G401.6 (cell line): ENCODE measurements at regions not wholly inside any gene's neighbourhood (a gene's known extent, or its start where the extent isn't known, plus 50 kb on each side); places are given as distances from the start of the nearest gene placed in this dataset.
"Not testable (repeated sequence)": the region's sequence is repeated elsewhere in the genome, so short reads cannot be mapped to it uniquely, and the experiment has no call there.

Experiments
- FAIRE-seq: peaks from 2 replicates; lab custom pipeline; 2012; peaks lifted over from hg19 to GRCh38; lab: Jason Lieb, UNC

DNA sequence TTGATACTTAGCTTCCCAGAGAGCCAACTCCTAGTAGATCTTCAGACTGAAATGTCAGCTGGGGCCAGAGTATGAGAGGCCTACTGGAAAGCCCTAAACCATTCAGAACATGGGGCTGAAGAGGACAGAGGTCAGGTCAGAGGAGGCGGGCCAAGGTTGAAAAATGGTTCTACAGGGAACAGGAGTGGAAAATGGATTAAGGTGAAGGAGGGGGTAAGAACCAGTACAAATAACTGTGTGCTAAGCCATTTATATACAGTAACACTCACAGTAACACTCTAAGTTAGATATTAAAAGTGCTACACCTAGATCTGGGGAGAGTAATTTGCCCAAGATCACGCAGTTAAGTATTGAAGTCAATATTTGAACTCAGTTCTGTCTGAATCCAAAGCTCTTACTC is 313.2 kb upstream of the MAP3K7 start:
- no peak for FAIRE-seq

DNA sequence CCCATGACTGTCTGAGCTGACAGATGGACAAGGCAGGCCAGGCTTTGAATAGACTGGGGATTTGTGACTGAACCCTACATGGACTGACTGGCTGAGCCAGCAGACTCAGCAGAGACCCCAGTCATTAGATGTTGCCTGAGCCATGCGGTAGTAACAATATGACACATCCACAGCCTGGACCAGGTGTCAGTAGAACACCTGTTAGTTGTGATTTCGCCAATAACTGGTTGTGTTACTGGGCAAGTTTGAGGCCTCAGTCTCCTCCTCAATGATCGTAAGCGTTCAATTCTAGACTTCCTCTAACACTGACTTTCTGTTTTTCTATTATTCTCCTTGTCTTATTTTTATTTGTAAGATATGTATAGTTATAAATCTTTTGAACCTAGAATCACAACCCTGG is 311.9 kb upstream of the MAP3K7 start:
- no peak for FAIRE-seq

DNA sequence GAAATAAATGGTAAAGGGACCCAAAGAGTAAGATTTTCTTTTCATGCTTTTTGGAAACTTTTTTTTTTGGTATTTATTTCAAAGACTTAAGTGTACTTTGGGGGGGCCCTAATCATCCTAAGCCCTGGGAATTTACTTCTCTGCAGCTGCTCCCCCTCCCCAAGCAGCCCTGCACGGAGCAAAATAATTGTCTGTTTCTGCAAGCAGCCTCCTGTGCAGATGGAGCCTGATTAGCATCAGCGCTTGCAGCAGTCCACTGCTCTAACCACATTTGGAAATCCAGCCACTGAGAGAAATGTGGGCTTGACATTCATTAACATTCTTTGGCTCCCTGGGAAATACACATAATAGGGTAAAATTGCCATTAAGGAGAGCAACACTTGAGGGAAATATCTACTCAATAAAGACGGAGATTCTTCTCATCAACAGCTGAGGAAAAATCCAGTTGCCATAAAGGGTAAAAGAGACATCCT is 309.2 kb upstream of the MAP3K7 start:
- no peak for FAIRE-seq

DNA sequence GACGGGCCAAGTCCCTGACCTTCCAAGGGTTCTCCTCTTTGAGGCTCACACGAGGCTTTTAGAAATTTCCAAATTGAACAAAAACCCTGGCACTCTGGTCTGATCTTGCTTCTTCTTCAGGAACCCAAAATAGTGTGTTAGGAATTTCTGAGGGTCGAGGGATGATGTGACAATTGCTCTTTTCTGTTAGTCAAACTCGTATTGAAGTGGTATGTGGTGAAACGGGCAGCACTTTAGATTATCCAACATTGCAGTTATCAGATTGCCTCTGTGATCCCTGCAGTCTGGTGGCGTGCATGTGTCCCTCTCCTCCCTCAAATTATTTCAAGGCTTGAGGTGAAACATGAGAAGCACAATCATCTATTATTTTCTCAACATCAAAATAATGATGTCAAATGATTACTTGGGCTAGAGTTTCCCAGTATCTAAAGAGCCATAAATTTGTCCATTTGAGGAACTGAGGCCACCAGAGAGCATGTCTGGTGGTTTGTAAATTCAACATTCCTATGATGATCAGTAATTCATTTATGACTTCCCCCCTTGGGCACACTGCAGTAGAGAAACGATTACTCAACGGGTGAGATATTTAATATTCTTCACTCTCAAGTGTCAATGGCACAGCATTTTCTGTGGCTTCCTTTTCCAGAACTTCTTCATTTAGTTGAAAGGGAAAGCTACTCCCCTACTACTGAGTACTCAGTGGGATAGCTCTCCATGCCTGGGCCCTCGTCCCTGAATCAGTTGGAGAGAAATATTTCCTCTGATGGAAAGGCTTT is 308.6 kb upstream of the MAP3K7 start:
- no peak for FAIRE-seq

DNA sequence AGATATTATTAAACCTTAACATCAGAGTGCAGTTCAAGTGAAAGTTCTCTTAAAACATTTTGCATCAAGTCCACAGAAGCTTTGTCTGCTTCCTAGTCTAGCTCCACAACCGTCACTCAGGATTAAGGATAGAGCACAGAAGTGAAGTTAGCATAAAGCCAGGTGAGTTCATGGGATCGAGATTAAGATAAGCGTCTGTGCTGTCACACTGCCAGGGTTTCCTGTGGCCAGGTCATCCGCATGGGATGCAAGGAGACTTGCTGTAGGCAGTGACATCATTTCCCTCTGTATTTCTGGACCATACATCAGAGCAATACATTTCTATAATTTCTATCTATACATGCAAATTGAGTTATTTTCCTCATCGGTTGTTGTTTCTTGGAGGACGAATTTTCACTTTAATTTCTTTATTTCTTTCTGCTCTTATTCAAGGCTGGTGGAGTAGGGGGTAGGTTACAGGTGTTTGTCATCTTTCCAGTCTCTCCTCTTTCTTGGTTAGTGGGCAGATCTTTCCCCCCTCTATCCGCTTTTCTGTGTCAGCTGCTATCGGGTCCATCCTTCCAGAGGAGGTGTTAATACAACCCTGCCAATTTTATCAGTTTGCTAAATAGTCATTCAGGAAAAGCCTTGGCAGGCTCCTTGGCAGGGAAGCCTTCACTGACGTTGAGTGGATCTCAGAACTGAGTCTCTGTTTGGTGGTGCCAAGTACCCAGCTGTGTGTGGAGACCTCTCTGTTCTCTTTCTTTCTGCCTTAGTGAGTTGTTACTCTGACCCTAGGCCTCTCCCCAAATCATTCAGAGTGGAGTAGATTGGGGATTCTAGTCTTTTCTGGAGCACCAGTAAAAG is 307.6 kb upstream of the MAP3K7 start:
- no peak for FAIRE-seq

DNA sequence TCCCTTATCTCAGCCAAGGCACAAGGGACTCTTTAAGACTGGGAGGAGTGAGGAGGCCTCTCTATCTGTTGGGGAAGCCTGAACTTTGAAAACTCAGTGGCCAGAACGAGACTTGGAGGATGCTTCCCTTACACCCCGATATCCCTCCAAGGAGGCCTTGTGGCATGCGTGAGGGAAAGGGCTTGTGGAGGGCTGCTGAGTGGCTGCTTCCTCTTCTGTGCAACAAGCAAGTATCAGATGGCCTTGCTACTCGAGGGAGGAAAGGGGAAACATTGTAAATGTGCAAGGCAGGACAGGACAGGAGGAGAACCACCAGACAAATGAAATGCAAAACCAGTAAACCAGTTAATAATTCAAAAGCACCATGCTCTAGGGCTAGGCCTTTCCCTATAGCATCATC is 306.5 kb upstream of the MAP3K7 start:
- no peak for FAIRE-seq

- FAIRE-seq: no peak
These were observed 305.4 kb upstream of the MAP3K7 start for GRCh38 chr6:90892271-90892670.

GRCh38 chr6:90891355-90891754 is 304.5 kb upstream of the MAP3K7 start:
- FAIRE-seq: no peak

GRCh38 chr6:90890683-90891330 is 303.9 kb upstream of the MAP3K7 start:
- FAIRE-seq: no peak

- FAIRE-seq: no peak
These were observed 300.9 kb upstream of the MAP3K7 start for GRCh38 chr6:90887764-90888163.

DNA sequence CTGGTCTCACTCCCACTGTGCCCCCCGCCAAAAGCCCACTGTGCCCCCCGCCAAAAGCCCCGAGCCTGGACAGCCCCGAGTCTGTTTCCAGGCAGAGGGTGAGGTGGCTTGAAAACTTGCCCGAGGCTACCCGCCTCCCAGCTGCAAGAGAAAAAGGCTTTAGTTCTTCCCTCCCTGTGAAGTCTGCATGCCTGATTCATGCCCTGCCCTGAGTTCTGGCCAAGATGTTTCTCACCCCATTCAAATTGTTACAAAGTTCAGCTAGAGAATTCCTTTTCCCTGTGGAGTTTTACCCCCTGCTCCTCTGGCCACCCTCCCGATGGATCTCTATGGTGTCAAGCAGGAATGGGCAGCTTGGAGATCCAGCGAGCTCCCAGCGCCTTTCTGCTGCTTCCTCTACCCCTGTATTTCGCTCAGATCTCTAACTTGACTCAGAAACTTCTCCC is 298.8 kb upstream of the MAP3K7 start:
- FAIRE-seq: no peak

GRCh38 chr6:90885137-90885536 is 298.3 kb upstream of the MAP3K7 start:
- not testable (repeated sequence) for FAIRE-seq

- FAIRE-seq: no peak
These were observed 290.7 kb upstream of the MAP3K7 start for GRCh38 chr6:90877616-90878015.

GRCh38 chr6:90874931-90875330 is 288.1 kb upstream of the MAP3K7 start:
- no peak for FAIRE-seq

- FAIRE-seq: no peak
These were observed 286.1 kb upstream of the MAP3K7 start for GRCh38 chr6:90872981-90873380.

GRCh38 chr6:90870561-90870960 is 283.7 kb upstream of the MAP3K7 start:
- no peak for FAIRE-seq

GRCh38 chr6:90868656-90869055 is 281.8 kb upstream of the MAP3K7 start:
- no peak for FAIRE-seq

GRCh38 chr6:90868256-90868655 is 281.4 kb upstream of the MAP3K7 start:
- FAIRE-seq: no peak

DNA sequence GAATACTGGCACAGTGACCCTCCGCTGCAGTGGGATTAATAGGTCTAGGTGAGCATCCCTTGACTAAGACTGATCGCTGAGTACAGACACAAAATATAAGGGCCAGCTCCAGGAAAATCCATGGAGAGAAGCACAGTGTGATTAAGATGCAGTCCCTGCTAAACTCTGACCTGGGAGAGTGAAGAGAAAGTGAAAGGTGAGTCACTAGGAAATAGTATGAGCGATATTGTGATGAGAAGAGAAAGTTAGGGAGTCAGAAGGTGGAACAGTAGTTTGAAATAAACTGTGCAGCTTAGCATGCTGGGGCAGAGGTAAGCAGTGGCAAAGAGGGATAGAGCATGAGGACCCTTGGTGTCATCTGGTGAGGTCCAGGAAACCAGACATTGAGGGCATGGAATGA is 278.6 kb upstream of the MAP3K7 start:
- FAIRE-seq: no peak

- no peak for FAIRE-seq
These were observed 276.2 kb upstream of the MAP3K7 start for GRCh38 chr6:90863043-90863442.

DNA sequence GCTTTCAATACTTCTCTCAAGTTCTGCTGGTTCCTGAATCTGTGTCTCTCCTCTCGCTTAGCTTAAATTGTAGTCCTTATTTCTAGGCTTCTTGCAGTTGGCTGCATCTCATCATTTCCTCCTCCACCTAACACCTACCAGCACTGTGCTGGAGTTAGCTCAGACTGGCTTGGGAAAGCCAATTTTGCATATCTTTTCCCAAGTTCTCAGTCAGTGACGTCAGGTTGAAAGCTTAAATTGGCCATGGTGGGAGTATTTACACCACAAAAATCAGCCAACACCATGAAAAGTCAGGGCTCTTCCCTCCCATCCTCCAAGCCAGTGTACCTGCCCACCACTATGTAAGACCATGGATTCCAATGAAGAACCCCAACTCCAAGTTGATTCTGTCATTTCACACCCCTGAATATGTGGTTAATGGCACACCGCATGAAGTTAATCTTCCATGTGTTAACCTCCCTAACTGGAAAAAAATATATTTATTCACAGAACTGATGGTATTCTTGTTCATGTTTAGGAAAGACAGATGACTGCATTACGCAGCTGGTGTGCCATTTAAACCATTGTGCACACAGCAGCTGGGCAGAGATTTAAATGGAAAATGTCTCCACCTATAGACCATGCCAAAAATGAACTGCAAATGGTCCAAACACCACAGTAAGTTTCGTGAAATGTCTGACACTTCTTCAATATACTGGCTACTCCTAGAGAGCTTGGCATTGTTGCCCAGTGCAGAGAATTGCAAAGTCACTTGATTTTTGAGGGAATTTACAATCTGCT is 274.1 kb upstream of the MAP3K7 start:
- no peak for FAIRE-seq

- no peak for FAIRE-seq
These were observed 272.7 kb upstream of the MAP3K7 start for GRCh38 chr6:90859612-90860011.
